ENCODE measurements at regions not wholly inside any gene's neighbourhood (a gene's known extent, or its start where the extent isn't known, plus 50 kb on each side); places are given as distances from the start of the nearest gene placed in this dataset.

- DNase-seq (ENCODE audit: low spot score): no peak
Measured at GRCh38 chr18:25724121-25724520, 366.3 kb downstream of the SS18 start.

GRCh38 chr18:25713103-25713502 is 361.1 kb upstream of the ZNF521 start:
- DNase-seq (ENCODE audit: low spot score): no peak

GRCh38 chr18:25710981-25711380 is 359.0 kb upstream of the ZNF521 start:
- DNase-seq (ENCODE audit: low spot score): no peak

- DNase-seq (ENCODE audit: low spot score): no peak
Measured at GRCh38 chr18:25705650-25706049, 353.7 kb upstream of the ZNF521 start.

- no peak for DNase-seq (ENCODE audit: low spot score)
Measured at GRCh38 chr18:25704494-25704893, 352.5 kb upstream of the ZNF521 start.

- no peak for DNase-seq (ENCODE audit: low spot score)
Measured at GRCh38 chr18:25704071-25704470, 352.1 kb upstream of the ZNF521 start.

- DNase-seq (ENCODE audit: low spot score): no peak
Measured at GRCh38 chr18:25701821-25702220, 349.9 kb upstream of the ZNF521 start.

- no peak for DNase-seq (ENCODE audit: low spot score)
Measured at GRCh38 chr18:25686960-25687500, 335.1 kb upstream of the ZNF521 start.

GRCh38 chr18:25685088-25685487 is 333.1 kb upstream of the ZNF521 start:
- no peak for DNase-seq (ENCODE audit: low spot score)

- DNase-seq (ENCODE audit: low spot score): no peak
Measured at GRCh38 chr18:25679491-25679890, 327.5 kb upstream of the ZNF521 start.

- DNase-seq (ENCODE audit: low spot score): no peak
Measured at GRCh38 chr18:25678221-25678620, 326.3 kb upstream of the ZNF521 start.

- no peak for DNase-seq (ENCODE audit: low spot score)
Measured at GRCh38 chr18:25675123-25675850, 323.3 kb upstream of the ZNF521 start.

GRCh38 chr18:25674183-25674582 is 322.2 kb upstream of the ZNF521 start:
- no peak for DNase-seq (ENCODE audit: low spot score)

- no peak for DNase-seq (ENCODE audit: low spot score)
Measured at GRCh38 chr18:25672490-25672889, 320.5 kb upstream of the ZNF521 start.

GRCh38 chr18:25669741-25670140 is 317.8 kb upstream of the ZNF521 start:
- no peak for DNase-seq (ENCODE audit: low spot score)

- DNase-seq (ENCODE audit: low spot score): no peak
Measured at GRCh38 chr18:25662272-25662671, 310.3 kb upstream of the ZNF521 start.

- no peak for DNase-seq (ENCODE audit: low spot score)
Measured at GRCh38 chr18:25661831-25662230, 309.9 kb upstream of the ZNF521 start.

GRCh38 chr18:25659541-25659940 is 307.6 kb upstream of the ZNF521 start:
- no peak for DNase-seq (ENCODE audit: low spot score)

- no peak for DNase-seq (ENCODE audit: low spot score)
Measured at GRCh38 chr18:25658476-25658875, 306.5 kb upstream of the ZNF521 start.

- no peak for DNase-seq (ENCODE audit: low spot score)
Measured at GRCh38 chr18:25651553-25651952, 299.6 kb upstream of the ZNF521 start.

GRCh38 chr18:25650201-25650941 is 298.4 kb upstream of the ZNF521 start:
- no peak for DNase-seq (ENCODE audit: low spot score)

GRCh38 chr18:25648716-25649260 is 296.8 kb upstream of the ZNF521 start:
- no peak for DNase-seq (ENCODE audit: low spot score)

GRCh38 chr18:25647404-25647803 is 295.4 kb upstream of the ZNF521 start:
- DNase-seq (ENCODE audit: low spot score): no peak
